Panc1 (cell line): ENCODE measurements at regions not wholly inside any gene's neighbourhood (a gene's known extent, or its start where the extent isn't known, plus 50 kb on each side); places are given as distances from the start of the nearest gene placed in this dataset.

Experiments used
- ATAC-seq: fragments of 200-7000 bp; cut with Tn5 transposase; 2 replicates; pipeline ENCODE4 v1.9.1; 2020; ENCODE audit warnings: mild to moderate bottlenecking, moderate library complexity
- BruUV-seq: library from RNA; stranded (reverse); fragments of 400-500 nt; replicated peaks from 2 replicates; lab custom pipeline; 2021; lab: Mats Ljungman, UMichigan
- CTCF ChIA-PET: fragments of 300-600 bp; sonication (Branson Sonifier 250); formaldehyde crosslinking; loops from one replicate; lab custom pipeline; 2022; ENCODE audit warnings: antibody characterized with exemption; lab: Charles Lee
- POLR2A ChIA-PET: fragments of 300-600 bp; sonication (Branson Sonifier 250); formaldehyde crosslinking; loops from one replicate; lab custom pipeline; 2022; ENCODE audit warnings: antibody characterized with exemption; lab: Charles Lee
- DNase-seq: peaks from one replicate; pipeline ENCODE4 v3.0.0-alpha.2; 2010; ENCODE audit warnings: low read depth, low spot score
- H3K27ac ChIP-seq: 2 replicates; pipeline ENCODE4 v1.5.1; 2011; ENCODE audit warnings: mild to moderate bottlenecking, low read length, inconsistent platforms
- H3K27me3 ChIP-seq: fragments of 200-500 bp; sonication (Bioruptor generic); 2 replicates; pipeline ENCODE4 v1.6.0; 2014; ENCODE audit warnings: low read length, inconsistent platforms; ENCODE audit not compliant: control insufficient read depth, insufficient read depth
- H3K36me3 ChIP-seq: fragments of 200-500 bp; sonication (Bioruptor generic); 2 replicates; pipeline ENCODE4 v1.5.1; 2014; ENCODE audit warnings: inconsistent platforms, mild to moderate bottlenecking, low read length, moderate library complexity; ENCODE audit not compliant: control insufficient read depth, insufficient read depth
- H3K4me1 ChIP-seq: 2 replicates; pipeline ENCODE4 v1.5.1; 2011; ENCODE audit warnings: inconsistent platforms, mild to moderate bottlenecking, low read length, moderate library complexity; ENCODE audit not compliant: control insufficient read depth, insufficient read depth
- H3K4me3 ChIP-seq, 2 experiments: 2 replicates each; pipeline ENCODE4 v1.5.1; 2011 to 2012; ENCODE audit warnings: low read depth in 2 of 2, low read length in 2 of 2, mild to moderate bottlenecking in 2 of 2, inconsistent platforms in 1 of 2, moderate library complexity in 1 of 2
- H3K9me3 ChIP-seq: fragments of 200-500 bp; sonication (Bioruptor generic); 2 replicates; pipeline ENCODE4 v1.5.1; 2014; ENCODE audit warnings: low read depth, mild to moderate bottlenecking, inconsistent platforms, low read length, moderate library complexity; ENCODE audit not compliant: control insufficient read depth, insufficient read depth
- CTCF ChIP-seq: fragments of 450-650 bp; IDR thresholded peaks from 2 replicates; pipeline ENCODE4 v1.5.1; 2017; ENCODE audit warnings: mild to moderate bottlenecking
- POLR2AphosphoS5 ChIP-seq: IDR thresholded peaks from 2 replicates; pipeline ENCODE4 v1.6.1; 2012; ENCODE audit warnings: mild to moderate bottlenecking, low read depth, low read length, moderate library complexity
- REST ChIP-seq, 2 experiments: IDR thresholded peaks; 2 replicates each; pipeline ENCODE4 v1.6.1; 2011 to 2012; ENCODE audit warnings: low read depth in 2 of 2, control low read depth in 1 of 2, low read length in 1 of 2, mild to moderate bottlenecking in 1 of 2, moderate library complexity in 1 of 2; ENCODE audit not compliant: insufficient read depth in 1 of 2
- SIN3A ChIP-seq: IDR thresholded peaks from 2 replicates; pipeline ENCODE4 v1.6.1; 2012; ENCODE audit warnings: low read depth, mild to moderate bottlenecking, low read length, moderate library complexity, borderline replicate concordance; ENCODE audit not compliant: insufficient read depth
- TCF7L2 ChIP-seq: IDR thresholded peaks from 2 replicates; pipeline ENCODE4 v1.6.1; 2011; ENCODE audit warnings: mild to moderate bottlenecking, low read depth, low read length, inconsistent platforms
- in situ Hi-C: cut with HindIII; loops from 2 replicates; pipeline ENCODE4 v1.10.0; 2016; ENCODE audit warnings: low sequenced_read_pairs, low pct_unique_long_range_greater_than_20kb
- intact Hi-C: fragments of 100-400 bp; cut with micrococcal nuclease; formaldehyde crosslinking; loops from one replicate; pipeline ENCODE4 v1.10.0; 2022; ENCODE audit not compliant: unreplicated experiment

- Histone ChIP-seq H3K4me1 (peaks cover 45% of the 10 kb centered on the region), H3K4me3 (no peak overlapping the region), H3K27me3 (no peaks in the 10 kb centered on the region), H3K27ac (peak overlapping the region; percentile 67), H3K9me3 (no peaks in the 10 kb centered on the region), H3K36me3 (no peaks in the 10 kb centered on the region)
- no peak for ATAC-seq
- POLR2A ChIA-PET, result no interaction called here
- BruUV-seq, result no TSS peak
- intact Hi-C loops, result no loop called here
- TF ChIP-seq REST (IDR thresholded peaks at IDR 0.05; ENCODE audit: insufficient read depth in 1 of 2, low read depth in 2 of 2, low read length in 1 of 2), result no peak
- TF ChIP-seq POLR2AphosphoS5, result no peak
- TF ChIP-seq CTCF, result no peak
- TF ChIP-seq TCF7L2, result no peak
- TF ChIP-seq SIN3A, result no peak
- CTCF ChIA-PET, result no interaction called here
- DNase-seq, result no peak
- in situ Hi-C loops, result no loop called here
Observed at GRCh38 chr9:129456549-129457324, 164.2 kb downstream of the C9orf50 start.

- intact Hi-C loops, result no loop called here
- Histone ChIP-seq H3K27me3 (no peaks in the 10 kb centered on the region), H3K4me3 (no peak overlapping the region), H3K27ac (peak overlapping the region; percentile 67), H3K4me1 (peaks cover 40% of the 10 kb centered on the region), H3K9me3 (no peaks in the 10 kb centered on the region), H3K36me3 (no peaks in the 10 kb centered on the region)
- DNase-seq (no peak), ATAC-seq (no peak)
- CTCF ChIA-PET, result no interaction called here
- in situ Hi-C loops, result no loop called here
- POLR2A ChIA-PET, result no interaction called here
- no TSS peak for BruUV-seq
- no peak for TF ChIP-seq SIN3A
- TF ChIP-seq CTCF, result no peak
- no peak for TF ChIP-seq POLR2AphosphoS5
- no peak for TF ChIP-seq REST (IDR thresholded peaks at IDR 0.05; ENCODE audit: insufficient read depth in 1 of 2, low read depth in 2 of 2, low read length in 1 of 2)
- no peak for TF ChIP-seq TCF7L2
Observed at GRCh38 chr9:129455151-129455995, 165.5 kb downstream of the C9orf50 start.
